ENCODE measurements at regions not wholly inside any gene's neighbourhood (a gene's known extent, or its start where the extent isn't known, plus 50 kb on each side); places are given as distances from the start of the nearest gene placed in this dataset.
"Not testable (repeated sequence)": the region's sequence is repeated elsewhere in the genome, so short reads cannot be mapped to it uniquely, and the experiment has no call there.

DNA sequence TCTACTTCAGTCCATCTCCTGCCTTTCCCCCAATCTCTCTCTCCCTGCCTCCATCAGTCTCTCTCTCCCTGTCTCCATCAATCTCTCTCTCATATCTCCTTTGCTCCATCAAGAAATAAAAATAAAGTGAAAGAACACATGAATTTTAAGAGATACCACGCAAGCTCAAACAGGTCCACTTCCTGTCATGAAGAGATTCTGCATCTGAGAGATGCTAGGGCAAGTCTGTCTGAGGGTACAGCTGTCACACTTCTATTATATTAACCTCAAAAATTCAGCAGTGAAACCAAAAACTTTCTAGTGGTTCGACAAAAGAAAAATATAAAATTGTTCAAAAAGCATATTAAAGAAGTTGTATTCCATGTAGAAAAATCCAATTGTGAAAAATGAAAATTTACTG lies 296.8 kb upstream of the RSPO3 start:
- no peak for DNase-seq

DNA sequence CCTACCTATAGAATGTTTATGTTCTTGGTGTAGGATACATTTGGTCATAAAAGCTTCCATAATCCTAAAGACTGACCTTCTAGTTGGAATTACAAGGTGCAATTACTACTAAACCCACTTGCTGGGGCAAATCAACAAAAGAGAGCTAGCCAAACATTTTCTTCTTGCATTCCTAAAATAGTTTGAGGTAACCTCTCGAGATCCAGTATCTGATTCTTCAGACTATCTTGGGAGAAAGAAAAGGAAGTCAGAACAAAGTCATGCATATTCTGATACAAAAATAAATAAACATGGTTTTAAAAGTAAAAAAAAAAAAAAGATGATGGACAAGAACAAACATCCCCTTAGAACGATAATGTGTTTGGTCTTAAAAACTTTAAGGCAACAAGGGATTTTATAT lies 294.2 kb upstream of the RSPO3 start:
- DNase-seq: no peak

- DNase-seq: no peak
Observed at GRCh38 chr6:126824815-126825214, 293.7 kb upstream of the RSPO3 start.

DNA sequence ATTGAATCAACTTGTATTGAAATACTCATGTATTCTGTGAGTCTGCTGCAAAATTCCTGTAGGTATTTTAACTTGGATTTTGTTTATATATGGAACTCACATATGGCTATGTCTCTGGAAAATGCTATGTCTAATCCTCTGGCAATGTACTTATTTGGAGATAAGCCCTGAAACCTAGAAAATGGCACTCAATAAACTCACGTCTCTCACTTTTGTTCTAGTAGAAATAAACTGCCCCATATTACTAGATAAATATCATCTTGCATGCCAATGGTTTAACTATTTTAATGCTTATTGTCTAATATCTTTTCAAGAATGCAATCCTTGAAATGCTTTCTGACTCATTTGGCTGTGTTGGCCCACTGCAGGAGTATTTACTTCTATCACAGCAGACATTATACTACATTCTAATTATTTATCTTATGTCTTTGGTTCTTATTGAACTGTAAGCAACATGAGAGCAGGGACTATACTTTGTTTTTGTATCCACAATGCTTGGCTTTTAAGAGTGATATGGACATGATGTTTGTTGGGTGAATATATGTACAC lies 292.2 kb upstream of the RSPO3 start:
- no peak for DNase-seq

DNA sequence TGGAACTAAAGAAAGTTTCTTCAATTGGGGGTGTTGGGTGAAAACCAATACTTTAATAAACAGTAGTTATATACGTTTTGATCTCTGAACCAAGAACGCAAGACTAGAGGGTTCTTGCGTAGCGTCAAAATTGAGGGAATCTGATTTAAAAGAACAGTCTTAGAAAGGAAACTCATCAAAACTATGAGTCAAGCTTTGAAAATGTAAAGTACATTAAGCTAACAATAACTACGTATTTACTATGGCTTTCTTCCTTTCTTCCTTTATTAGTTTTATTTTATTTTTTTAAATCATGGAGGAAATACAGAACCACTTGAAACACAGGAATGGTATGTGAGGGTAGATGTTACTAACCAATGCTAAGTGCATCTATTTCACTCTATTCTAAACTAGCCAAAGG lies 287.0 kb upstream of the RSPO3 start:
- DNase-seq: no peak

DNA sequence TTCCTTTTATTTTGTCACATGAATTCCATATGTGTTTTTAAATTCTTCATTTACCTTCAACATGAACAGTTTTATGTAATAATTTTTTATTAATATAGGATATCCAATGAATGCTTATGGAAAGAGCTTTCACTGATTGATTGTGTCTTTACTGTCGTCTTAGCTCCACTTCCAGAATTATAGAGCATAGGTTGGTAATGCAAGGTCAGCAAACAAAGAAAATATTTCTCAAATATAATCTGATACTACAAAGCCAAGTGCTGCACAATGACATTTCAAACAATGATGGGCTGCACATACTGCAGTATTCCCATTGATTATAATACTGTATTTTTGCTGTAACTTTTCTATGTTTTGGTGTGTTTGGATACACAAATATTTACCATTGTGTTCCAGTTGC lies 275.7 kb upstream of the RSPO3 start:
- DNase-seq: no peak

DNA sequence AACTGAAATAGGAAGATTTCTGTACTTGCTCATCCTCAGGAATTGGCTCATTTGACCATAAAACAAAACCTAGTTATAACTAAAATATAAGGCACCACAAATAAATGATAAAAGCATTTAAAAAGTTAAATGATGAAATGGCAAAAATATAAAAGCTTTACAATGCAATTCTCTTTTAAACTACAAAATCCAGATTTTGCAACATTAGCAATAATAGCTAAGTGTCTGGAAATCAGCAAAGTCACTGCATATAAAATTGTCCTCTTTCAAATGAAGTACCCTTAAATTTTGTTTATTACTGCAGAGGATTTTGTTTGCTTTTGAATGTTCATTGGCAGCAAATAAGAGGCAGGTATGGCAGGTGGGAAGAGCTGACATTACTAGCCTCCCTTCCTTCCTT lies 270.4 kb upstream of the RSPO3 start:
- DNase-seq: no peak

- no peak for DNase-seq
Observed at GRCh38 chr6:126867641-126868040, 250.8 kb upstream of the RSPO3 start.

- DNase-seq: no peak
Observed at GRCh38 chr6:126873351-126873750, 245.1 kb upstream of the RSPO3 start.

- no peak for DNase-seq
Observed at GRCh38 chr6:126873791-126874190, 244.7 kb upstream of the RSPO3 start.

- no peak for DNase-seq
Observed at GRCh38 chr6:126876446-126876845, 242.0 kb upstream of the RSPO3 start.

- no peak for DNase-seq
Observed at GRCh38 chr6:126880964-126881363, 237.5 kb upstream of the RSPO3 start.

DNA sequence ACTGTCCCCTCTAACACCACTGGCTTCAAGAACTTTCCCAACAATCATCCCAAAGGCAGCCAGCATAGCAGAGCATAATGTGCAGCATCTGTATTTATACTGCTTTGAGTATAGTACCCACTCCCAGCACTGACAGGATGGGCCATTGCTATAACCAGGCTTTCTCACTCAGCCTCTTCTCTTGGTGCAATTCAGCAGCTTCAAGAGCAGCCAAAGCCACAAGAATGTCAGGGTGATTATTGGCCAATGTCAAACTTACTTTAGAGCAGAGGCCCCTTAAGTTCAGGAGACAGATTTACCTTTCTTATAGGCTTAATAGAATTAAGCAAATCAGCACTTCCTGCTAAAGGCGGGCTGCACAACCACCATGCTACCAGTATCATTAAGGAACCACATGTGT lies 232.4 kb upstream of the RSPO3 start:
- DNase-seq: no peak

- no peak for DNase-seq
Observed at GRCh38 chr6:126888727-126889725, 229.4 kb upstream of the RSPO3 start.

DNA sequence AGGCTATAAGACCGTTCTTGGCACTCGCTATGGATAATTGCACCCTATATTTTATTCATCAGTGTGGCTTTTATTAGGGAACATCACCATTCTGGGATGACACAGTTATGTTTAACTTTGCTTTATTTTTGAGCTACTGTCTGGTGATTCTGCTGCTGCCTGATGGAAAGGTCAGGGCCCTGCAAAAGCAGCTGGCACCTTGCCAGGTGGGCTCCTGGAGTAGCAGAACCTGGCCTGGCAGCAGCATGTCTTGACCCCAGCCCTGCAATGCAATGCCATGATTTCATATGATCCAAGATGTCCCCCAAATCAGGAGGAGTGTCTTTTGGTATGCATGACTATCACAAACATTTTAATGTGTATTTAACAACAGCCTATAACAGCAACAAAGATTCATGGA lies 228.4 kb upstream of the RSPO3 start:
- DNase-seq: no peak

DNA sequence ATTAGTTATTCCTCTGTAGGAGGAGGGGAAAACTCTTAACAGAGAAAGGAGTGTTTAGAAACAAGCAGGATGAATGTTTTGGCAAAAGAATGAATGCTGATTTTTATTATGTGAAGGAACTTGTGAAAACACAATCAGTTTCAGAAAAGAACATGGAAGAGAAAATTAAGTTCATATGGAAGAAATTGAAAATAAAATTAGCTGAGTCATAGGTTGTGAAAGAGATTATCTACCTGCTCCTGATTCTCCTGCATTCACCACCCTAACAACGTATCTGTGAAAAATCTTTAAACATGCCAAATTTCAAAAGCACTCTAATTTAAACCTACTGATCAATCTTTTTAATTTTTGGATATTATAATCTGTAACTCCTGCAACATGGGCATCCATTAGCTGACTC lies 227.3 kb upstream of the RSPO3 start:
- no peak for DNase-seq

DNA sequence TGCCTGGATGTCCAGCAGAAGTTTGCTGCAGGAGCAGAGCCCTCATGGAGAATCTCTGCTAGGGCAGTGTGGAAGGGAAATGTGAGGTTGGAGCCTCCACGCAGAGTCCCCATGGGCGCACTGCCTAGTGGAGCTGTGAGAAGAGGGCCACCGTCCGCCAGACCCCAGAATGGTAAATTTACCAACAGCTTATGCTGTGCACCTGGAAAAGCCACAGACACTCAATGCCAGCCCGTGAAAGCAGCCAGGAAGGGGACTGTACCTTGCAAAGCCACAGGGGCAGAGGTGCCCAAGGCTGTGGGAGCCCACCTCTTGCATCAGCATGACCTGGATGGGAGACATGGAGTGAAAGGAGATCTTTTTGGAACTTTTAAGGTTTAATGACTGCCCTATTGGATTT lies 225.6 kb upstream of the RSPO3 start:
- not testable (repeated sequence) for DNase-seq

- no peak for DNase-seq
Observed at GRCh38 chr6:126897758-126898157, 220.7 kb upstream of the RSPO3 start.

DNA sequence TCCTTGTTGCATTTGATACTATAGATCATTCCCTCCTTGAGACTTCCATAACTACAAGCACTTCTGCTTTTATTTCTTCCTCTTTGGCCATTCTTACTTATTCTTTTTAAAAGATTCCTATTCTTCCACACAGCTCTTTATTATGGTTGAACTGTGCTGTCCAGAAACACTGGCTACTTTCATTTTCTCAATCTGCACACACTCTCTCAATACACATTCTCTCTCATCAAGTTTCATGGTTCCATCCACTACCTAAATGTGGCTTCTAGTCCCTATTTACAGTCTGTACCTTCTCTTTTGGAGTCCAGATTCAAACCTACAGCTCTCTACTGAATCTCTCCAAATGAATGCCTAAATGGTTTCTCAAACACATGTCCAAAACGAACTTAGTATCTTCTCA lies 214.3 kb upstream of the RSPO3 start:
- DNase-seq: no peak

GRCh38 chr6:126905917-126906316 lies 212.6 kb upstream of the RSPO3 start:
- no peak for DNase-seq

GRCh38 chr6:126907312-126907711 lies 211.2 kb upstream of the RSPO3 start:
- DNase-seq: no peak

DNA sequence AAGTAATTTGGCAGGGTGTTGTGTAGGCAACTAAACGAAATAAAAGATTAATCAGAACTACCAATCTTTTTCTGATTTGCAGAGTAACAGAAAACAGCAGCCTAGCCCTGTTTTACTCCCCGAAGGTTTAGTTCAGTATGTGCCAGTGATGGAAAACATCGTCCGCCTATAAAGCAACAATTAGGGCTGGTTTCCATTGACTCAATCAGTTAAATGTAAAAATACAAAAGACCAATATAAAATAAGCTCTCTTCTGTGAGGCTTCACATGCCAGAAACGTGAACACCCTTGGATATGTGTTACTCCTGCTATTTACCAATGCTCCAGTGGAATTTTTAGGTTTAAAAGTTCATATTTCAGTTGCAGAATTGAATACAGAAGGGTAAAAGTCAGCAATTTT lies 210.5 kb upstream of the RSPO3 start:
- DNase-seq: no peak

DNA sequence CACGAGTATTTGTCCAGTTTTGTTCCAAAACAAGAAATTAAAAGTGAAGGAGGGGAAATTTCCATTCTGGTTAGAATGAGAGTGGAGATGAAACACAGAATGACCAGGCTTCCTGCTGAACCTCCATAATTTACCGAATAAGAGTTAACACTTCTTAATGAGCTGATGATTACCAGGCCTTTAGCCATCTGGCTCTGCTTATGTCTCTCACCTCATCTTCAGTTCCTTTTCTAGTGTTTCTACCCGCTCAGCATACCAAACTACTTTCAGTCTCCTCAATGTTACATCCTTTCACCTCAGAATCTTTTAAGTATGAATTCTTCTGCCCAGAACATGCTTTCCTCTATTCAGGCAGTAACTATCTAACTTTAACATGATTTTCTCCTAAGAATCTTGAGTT lies 209.0 kb upstream of the RSPO3 start:
- no peak for DNase-seq

DNA sequence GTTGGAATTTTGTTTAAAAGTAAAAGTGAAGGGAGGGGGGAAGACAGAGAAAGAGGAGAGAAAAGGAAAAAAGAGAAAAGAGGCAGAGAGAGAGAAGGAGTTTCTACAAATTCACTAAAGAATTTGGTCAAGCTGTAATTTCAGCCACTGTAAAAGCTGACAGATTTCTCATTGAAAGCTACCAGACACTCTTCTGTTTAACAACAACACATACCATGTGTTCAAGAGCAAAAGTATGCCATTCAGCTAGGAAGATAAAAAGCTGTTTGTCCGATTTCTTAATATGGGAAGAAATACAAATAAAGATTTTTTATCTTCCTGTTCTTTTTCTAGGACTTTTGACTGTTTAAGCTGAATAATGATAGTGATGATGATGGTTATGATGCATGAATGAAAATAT lies 204.8 kb upstream of the RSPO3 start:
- DNase-seq: no peak

GRCh38 chr6:126914172-126914571 lies 204.3 kb upstream of the RSPO3 start:
- DNase-seq: no peak
